HK-2 (cell line): ENCODE measurements at regions not wholly inside any gene's neighbourhood (a gene's known extent, or its start where the extent isn't known, plus 50 kb on each side); places are given as distances from the start of the nearest gene placed in this dataset.
"Not testable (repeated sequence)": the region's sequence is repeated elsewhere in the genome, so short reads cannot be mapped to it uniquely, and the experiment has no call there.

ENCODE experiments used
- DNase-seq: peaks from one replicate; pipeline ENCODE4 v3.0.0-alpha.2; 2018; ENCODE audit not compliant: unreplicated experiment

GRCh38 chr3:177894081-177894728 lies 642.0 kb upstream of the KCNMB2 start:
- no peak for DNase-seq

- DNase-seq, result no peak
Measured at GRCh38 chr3:177898185-177898584, 638.1 kb upstream of the KCNMB2 start.

GRCh38 chr3:177899275-177900067 lies 636.8 kb upstream of the KCNMB2 start:
- DNase-seq, result no peak

GRCh38 chr3:177902876-177903275 lies 633.4 kb upstream of the KCNMB2 start:
- DNase-seq, result no peak

- DNase-seq, result peak; percentile 23
Measured at GRCh38 chr3:177904621-177905020, 631.6 kb upstream of the KCNMB2 start.

- peak; percentile 24 for DNase-seq
Measured at GRCh38 chr3:177905173-177906125, 630.8 kb upstream of the KCNMB2 start.

- DNase-seq, result peak; percentile 34
Measured at GRCh38 chr3:177906126-177906511, 630.1 kb upstream of the KCNMB2 start.

GRCh38 chr3:177906578-177907229 lies 629.5 kb upstream of the KCNMB2 start:
- DNase-seq, result no peak

- DNase-seq, result not testable (repeated sequence)
Measured at GRCh38 chr3:177909530-177909929, 626.7 kb upstream of the KCNMB2 start.

- DNase-seq, result no peak
Measured at GRCh38 chr3:177914224-177914623, 622.0 kb upstream of the KCNMB2 start.

GRCh38 chr3:177916461-177916860 lies 619.8 kb upstream of the KCNMB2 start:
- DNase-seq, result no peak

GRCh38 chr3:177917234-177917861 lies 618.9 kb upstream of the KCNMB2 start:
- DNase-seq, result no peak

GRCh38 chr3:177921153-177921552 lies 615.1 kb upstream of the KCNMB2 start:
- no peak for DNase-seq

GRCh38 chr3:177924261-177924660 lies 612.0 kb upstream of the KCNMB2 start:
- no peak for DNase-seq

GRCh38 chr3:177928172-177928873 lies 607.9 kb upstream of the KCNMB2 start:
- no peak for DNase-seq

GRCh38 chr3:177929310-177929709 lies 606.9 kb upstream of the KCNMB2 start:
- no peak for DNase-seq

- DNase-seq, result no peak
Measured at GRCh38 chr3:177930771-177931170, 605.5 kb upstream of the KCNMB2 start.

- DNase-seq, result no peak
Measured at GRCh38 chr3:177931346-177931745, 604.9 kb upstream of the KCNMB2 start.

GRCh38 chr3:177932346-177932745 lies 603.9 kb upstream of the KCNMB2 start:
- DNase-seq, result no peak
